SH-SY5Y (cell line): ENCODE measurements at regions not wholly inside any gene's neighbourhood (a gene's known extent, or its start where the extent isn't known, plus 50 kb on each side); places are given as distances from the start of the nearest gene placed in this dataset.

Experiments used
- GATA2 ChIP-seq: IDR thresholded peaks from 2 replicates; pipeline ENCODE4 v1.6.1; 2011; ENCODE audit warnings: mild to moderate bottlenecking, low read depth, low read length
- GATA3 ChIP-seq: IDR thresholded peaks from 2 replicates; pipeline ENCODE4 v1.6.1; 2011; ENCODE audit warnings: low read depth, mild to moderate bottlenecking, low read length, moderate library complexity

DNA sequence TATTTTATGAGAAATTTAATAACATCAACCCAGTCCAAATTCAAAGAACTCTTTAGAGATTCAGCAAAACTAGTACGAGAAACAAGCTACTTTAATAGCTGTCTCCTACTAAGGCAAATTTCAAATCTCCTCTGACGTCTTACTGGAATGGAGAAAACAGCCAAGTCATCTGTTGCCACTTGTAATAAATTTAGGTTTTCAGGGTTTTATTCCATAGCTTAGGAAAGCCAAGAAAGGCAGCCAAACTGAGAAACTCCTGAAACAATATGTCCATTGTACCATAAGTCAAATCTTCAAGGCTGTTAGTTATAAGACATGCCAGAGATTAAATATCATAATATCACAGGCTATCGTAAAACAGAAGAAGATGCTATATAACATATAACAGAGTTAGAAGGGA lies 524.6 kb upstream of the SETBP1 start:
- TF ChIP-seq GATA2: no peak
- no peak for TF ChIP-seq GATA3
